ENCODE measurements at regions not wholly inside any gene's neighbourhood (a gene's known extent, or its start where the extent isn't known, plus 50 kb on each side); places are given as distances from the start of the nearest gene placed in this dataset.

DNA sequence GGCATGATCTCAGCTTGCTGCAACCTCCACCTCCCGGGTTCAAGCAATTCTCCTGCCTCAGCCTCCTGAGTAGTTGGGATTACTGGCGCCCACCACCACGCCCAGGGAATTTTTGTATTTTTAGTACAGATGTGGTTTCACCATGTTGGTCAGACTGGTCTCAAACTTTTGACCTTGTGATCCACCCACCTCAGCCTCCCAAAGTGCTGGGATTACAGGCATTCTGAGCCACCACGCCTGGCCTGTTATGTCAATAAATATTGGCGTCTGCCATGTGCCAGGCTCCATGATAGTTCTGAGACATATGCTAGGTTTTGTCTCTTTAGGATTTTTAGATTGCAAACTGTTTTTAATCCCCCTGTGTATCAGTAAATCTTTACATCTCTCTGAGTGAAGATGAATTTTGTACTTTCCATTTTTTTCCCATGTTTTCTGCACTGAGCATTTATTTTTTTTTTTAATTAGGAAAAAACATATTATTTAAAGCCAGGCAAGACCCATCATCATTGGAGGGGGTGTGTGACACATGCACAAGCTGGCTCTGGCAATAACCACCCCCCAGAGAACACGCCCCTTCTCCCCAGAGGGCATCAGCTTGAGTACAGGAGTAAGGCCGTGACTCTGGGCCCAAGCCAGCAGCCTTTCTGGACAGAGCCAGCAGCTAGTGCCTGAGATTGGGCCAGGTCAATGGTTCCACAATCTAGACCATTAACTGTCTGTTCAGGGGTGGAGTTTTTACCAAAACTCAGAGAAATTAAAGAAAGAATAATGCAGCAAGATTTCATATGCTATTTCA lies 51.0 kb upstream of the ATP1B3 start:
- no peaks in the 10 kb centered on the region for H3K27me3 ChIP-seq (ENCODE audit: control insufficient read depth in 2 of 2, insufficient read depth in 2 of 2, low read length in 2 of 2)
- 0 out of 2 replicates have a peak, but pooled peaks cover 3% of the 10 kb centered on the region for H3K9me3 ChIP-seq (replicated peaks; ENCODE audit: control insufficient read depth, insufficient read depth, low read depth, low read length)
- H4K20me1 ChIP-seq (replicated peaks; ENCODE audit: control insufficient read depth, insufficient read depth, low read length) = no peaks in the 10 kb centered on the region
- CTCF ChIA-PET (ENCODE audit: low intra/inter-chr PET ratio) = no interaction called here
- no TSS peak for BruUV-seq (replicated peaks)
- no peak overlapping the region for H3K27ac ChIP-seq (ENCODE audit: extremely low read depth, low read depth, low read length)
- no peaks in the 10 kb centered on the region for H3K36me3 ChIP-seq (ENCODE audit: control insufficient read depth, insufficient read depth, low read length)
- 62% methylated on average over 7 of the region's 7 CpGs for WGBS (ENCODE audit: insufficient coverage, low coverage, missing lambda C conversion rate)
- H3K4me3 ChIP-seq = no peak overlapping the region
- no peaks in the 10 kb centered on the region for H3K9me1 ChIP-seq (ENCODE audit: control insufficient read depth, insufficient read depth, low read length)
- peaks cover 3 to 9% of the 10 kb centered on the region in 2 experiments; a peak in 4 of 5 replicates for H3K4me1 ChIP-seq (replicated peaks in 1 of 2; ENCODE audit: control insufficient read depth in 2 of 2, insufficient read depth in 2 of 2, low read length in 2 of 2)
- FAIRE-seq (no peak), DNase-seq (ENCODE audit: extremely low read depth in 1 of 4, low spot score in 3 of 4) (no peak), ATAC-seq (no peak; the same call in 2 of the 3 replicates)
- POLR2A ChIA-PET = interaction anchor here (0.7 kb wide), 1 partner anchor 510 kb away, joined by 3 read pairs; no protein-coding TSS in a partner anchor
- H3K4me2 ChIP-seq (ENCODE audit: insufficient read depth, low read length) = no peak overlapping the region
- H2AFZ ChIP-seq (ENCODE audit: low read depth, low read length) = 0 out of 2 replicates have a peak overlapping the region, but pooled peaks have one; percentile 16
- intact Hi-C loops (cut with micrococcal nuclease) = no loop called here
- in situ Hi-C loops (cut with MboI) = no loop called here
- peak overlapping the region in 1 of 2 experiments; percentile 21; a peak in 1 of 4 replicates for H3K9ac ChIP-seq (ENCODE audit: insufficient read depth in 1 of 2, low read depth in 2 of 2, low read length in 2 of 2)
- H3K79me2 ChIP-seq (ENCODE audit: control insufficient read depth, insufficient read depth, low read length) = no peaks in the 10 kb centered on the region
- no peak for TF ChIP-seq ARID2 (IDR thresholded peaks at IDR 0.05)
- TF ChIP-seq FOXA3 (CRISPR knock-in tag; conservative IDR thresholded peaks at IDR 0.05 in 1 of 2, IDR thresholded peaks at IDR 0.05 in 1 of 2) = no peak
- TF ChIP-seq, protein P1, sequence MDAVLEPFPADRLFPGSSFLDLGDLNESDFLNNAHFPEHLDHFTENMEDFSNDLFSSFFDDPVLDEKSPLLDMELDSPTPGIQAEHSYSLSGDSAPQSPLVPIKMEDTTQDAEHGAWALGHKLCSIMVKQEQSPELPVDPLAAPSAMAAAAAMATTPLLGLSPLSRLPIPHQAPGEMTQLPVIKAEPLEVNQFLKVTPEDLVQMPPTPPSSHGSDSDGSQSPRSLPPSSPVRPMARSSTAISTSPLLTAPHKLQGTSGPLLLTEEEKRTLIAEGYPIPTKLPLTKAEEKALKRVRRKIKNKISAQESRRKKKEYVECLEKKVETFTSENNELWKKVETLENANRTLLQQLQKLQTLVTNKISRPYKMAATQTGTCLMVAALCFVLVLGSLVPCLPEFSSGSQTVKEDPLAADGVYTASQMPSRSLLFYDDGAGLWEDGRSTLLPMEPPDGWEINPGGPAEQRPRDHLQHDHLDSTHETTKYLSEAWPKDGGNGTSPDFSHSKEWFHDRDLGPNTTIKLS (IDR thresholded peaks at IDR 0.05; ENCODE audit: borderline replicate concordance, low read depth) = no peak
- TF ChIP-seq CEBPG (CRISPR knock-in tag; IDR thresholded peaks at IDR 0.05) = no peak
- TF ChIP-seq CEBPG (tag; conservative IDR thresholded peaks at IDR 0.05 in 1 of 2, IDR thresholded peaks at IDR 0.05 in 1 of 2) = no peak
- TF ChIP-seq PCBP2 (IDR thresholded peaks at IDR 0.05; ENCODE audit: low read depth, low read length, poor library complexity, severe bottlenecking) = no peak
- TF ChIP-seq, protein P2, sequence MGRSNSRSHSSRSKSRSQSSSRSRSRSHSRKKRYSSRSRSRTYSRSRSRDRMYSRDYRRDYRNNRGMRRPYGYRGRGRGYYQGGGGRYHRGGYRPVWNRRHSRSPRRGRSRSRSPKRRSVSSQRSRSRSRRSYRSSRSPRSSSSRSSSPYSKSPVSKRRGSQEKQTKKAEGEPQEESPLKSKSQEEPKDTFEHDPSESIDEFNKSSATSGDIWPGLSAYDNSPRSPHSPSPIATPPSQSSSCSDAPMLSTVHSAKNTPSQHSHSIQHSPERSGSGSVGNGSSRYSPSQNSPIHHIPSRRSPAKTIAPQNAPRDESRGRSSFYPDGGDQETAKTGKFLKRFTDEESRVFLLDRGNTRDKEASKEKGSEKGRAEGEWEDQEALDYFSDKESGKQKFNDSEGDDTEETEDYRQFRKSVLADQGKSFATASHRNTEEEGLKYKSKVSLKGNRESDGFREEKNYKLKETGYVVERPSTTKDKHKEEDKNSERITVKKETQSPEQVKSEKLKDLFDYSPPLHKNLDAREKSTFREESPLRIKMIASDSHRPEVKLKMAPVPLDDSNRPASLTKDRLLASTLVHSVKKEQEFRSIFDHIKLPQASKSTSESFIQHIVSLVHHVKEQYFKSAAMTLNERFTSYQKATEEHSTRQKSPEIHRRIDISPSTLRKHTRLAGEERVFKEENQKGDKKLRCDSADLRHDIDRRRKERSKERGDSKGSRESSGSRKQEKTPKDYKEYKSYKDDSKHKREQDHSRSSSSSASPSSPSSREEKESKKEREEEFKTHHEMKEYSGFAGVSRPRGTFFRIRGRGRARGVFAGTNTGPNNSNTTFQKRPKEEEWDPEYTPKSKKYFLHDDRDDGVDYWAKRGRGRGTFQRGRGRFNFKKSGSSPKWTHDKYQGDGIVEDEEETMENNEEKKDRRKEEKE (IDR thresholded peaks at IDR 0.05; ENCODE audit: borderline replicate concordance in 1 of 2, control insufficient read depth in 1 of 2, low read depth in 2 of 2, low read length in 1 of 2) = no peak
- TF ChIP-seq, protein P3, sequence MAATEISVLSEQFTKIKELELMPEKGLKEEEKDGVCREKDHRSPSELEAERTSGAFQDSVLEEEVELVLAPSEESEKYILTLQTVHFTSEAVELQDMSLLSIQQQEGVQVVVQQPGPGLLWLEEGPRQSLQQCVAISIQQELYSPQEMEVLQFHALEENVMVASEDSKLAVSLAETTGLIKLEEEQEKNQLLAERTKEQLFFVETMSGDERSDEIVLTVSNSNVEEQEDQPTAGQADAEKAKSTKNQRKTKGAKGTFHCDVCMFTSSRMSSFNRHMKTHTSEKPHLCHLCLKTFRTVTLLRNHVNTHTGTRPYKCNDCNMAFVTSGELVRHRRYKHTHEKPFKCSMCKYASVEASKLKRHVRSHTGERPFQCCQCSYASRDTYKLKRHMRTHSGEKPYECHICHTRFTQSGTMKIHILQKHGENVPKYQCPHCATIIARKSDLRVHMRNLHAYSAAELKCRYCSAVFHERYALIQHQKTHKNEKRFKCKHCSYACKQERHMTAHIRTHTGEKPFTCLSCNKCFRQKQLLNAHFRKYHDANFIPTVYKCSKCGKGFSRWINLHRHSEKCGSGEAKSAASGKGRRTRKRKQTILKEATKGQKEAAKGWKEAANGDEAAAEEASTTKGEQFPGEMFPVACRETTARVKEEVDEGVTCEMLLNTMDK (IDR thresholded peaks at IDR 0.05; ENCODE audit: borderline replicate concordance, insufficient read depth, low read depth, low read length, poor library complexity, severe bottlenecking) = no peak
- no peak for TF ChIP-seq CHD2 (IDR thresholded peaks at IDR 0.05; ENCODE audit: low read depth, low read length)
- TF ChIP-seq SREBF1 (IDR thresholded peaks at IDR 0.05; ENCODE audit: borderline replicate concordance, low read depth, low read length) = no peak
- TF ChIP-seq CREM (IDR thresholded peaks at IDR 0.05; ENCODE audit: low read depth) = no peak
- TF ChIP-seq YY1 (IDR thresholded peaks at IDR 0.05; ENCODE audit: borderline replicate concordance in 1 of 3, control insufficient read depth in 1 of 3, extremely low read depth in 1 of 3, insufficient read depth in 3 of 3, insufficient read length in 1 of 3, insufficient replicate concordance in 2 of 3, low read depth in 1 of 3, low read length in 2 of 3) = no peak

Measured in K562 (cell line).